IPS-15b (cell line): ENCODE measurements at regions not wholly inside any gene's neighbourhood (a gene's known extent, or its start where the extent isn't known, plus 50 kb on each side); places are given as distances from the start of the nearest gene placed in this dataset.
"Not testable (repeated sequence)": the region's sequence is repeated elsewhere in the genome, so short reads cannot be mapped to it uniquely, and the experiment has no call there.

ENCODE experiments used
- H3K27me3 ChIP-seq: one replicate; pipeline ENCODE4 v1.6.1; 2013; ENCODE audit warnings: low read length; ENCODE audit not compliant: control insufficient read depth, insufficient read depth
- H3K36me3 ChIP-seq: one replicate; pipeline ENCODE4 v1.6.1; 2013; ENCODE audit warnings: low read length; ENCODE audit not compliant: control insufficient read depth, insufficient read depth
- H3K4me1 ChIP-seq: one replicate; pipeline ENCODE4 v1.6.1; 2013; ENCODE audit warnings: mild to moderate bottlenecking, low read length; ENCODE audit not compliant: control insufficient read depth, insufficient read depth
- H3K4me3 ChIP-seq: one replicate; pipeline ENCODE4 v1.5.1; 2013; ENCODE audit warnings: low read depth, low read length
- H3K9ac ChIP-seq: one replicate; pipeline ENCODE4 v1.6.1; 2013; ENCODE audit warnings: low read depth, mild to moderate bottlenecking, low read length
- H3K9me3 ChIP-seq: one replicate; pipeline ENCODE4 v1.6.1; 2013; ENCODE audit warnings: mild to moderate bottlenecking, low read length; ENCODE audit not compliant: control insufficient read depth, insufficient read depth

- Histone ChIP-seq H3K9ac (no peak overlapping the region), H3K4me1 (no peaks in the 10 kb centered on the region), H3K4me3 (no peak overlapping the region), H3K9me3 (no peaks in the 10 kb centered on the region), H3K36me3 (no peaks in the 10 kb centered on the region), H3K27me3 (no peaks in the 10 kb centered on the region)
These were observed 344.6 kb downstream of the TYW1 start for GRCh38 chr7:67341153-67341768.

GRCh38 chr7:67343114-67343513, 346.5 kb downstream of the TYW1 start:
- H3K36me3 ChIP-seq: no peaks in the 10 kb centered on the region
- no peak overlapping the region for H3K4me3 ChIP-seq
- H3K27me3 ChIP-seq: no peaks in the 10 kb centered on the region
- no peaks in the 10 kb centered on the region for H3K9me3 ChIP-seq
- H3K9ac ChIP-seq: no peak overlapping the region
- H3K4me1 ChIP-seq: no peaks in the 10 kb centered on the region

- H3K27me3 ChIP-seq: no peaks in the 10 kb centered on the region
- no peaks in the 10 kb centered on the region for H3K9me3 ChIP-seq
- H3K36me3 ChIP-seq: no peaks in the 10 kb centered on the region
- no peaks in the 10 kb centered on the region for H3K4me1 ChIP-seq
- no peak overlapping the region for H3K4me3 ChIP-seq
- no peak overlapping the region for H3K9ac ChIP-seq
These were observed 346.9 kb downstream of the TYW1 start for GRCh38 chr7:67343572-67343971.

GRCh38 chr7:67344481-67345193, 348.0 kb downstream of the TYW1 start:
- H3K27me3 ChIP-seq: no peaks in the 10 kb centered on the region
- H3K9ac ChIP-seq: no peak overlapping the region
- H3K36me3 ChIP-seq: no peaks in the 10 kb centered on the region
- H3K4me3 ChIP-seq: no peak overlapping the region
- H3K9me3 ChIP-seq: no peaks in the 10 kb centered on the region
- H3K4me1 ChIP-seq: no peaks in the 10 kb centered on the region

- H3K36me3 ChIP-seq: no peaks in the 10 kb centered on the region
- no peaks in the 10 kb centered on the region for H3K27me3 ChIP-seq
- H3K9ac ChIP-seq: no peak overlapping the region
- no peaks in the 10 kb centered on the region for H3K9me3 ChIP-seq
- no peaks in the 10 kb centered on the region for H3K4me1 ChIP-seq
- H3K4me3 ChIP-seq: no peak overlapping the region
These were observed 349.5 kb downstream of the TYW1 start for GRCh38 chr7:67346126-67346525.

- Histone ChIP-seq H3K9ac (no peak overlapping the region), H3K4me1 (no peaks in the 10 kb centered on the region), H3K4me3 (no peak overlapping the region), H3K36me3 (no peaks in the 10 kb centered on the region), H3K27me3 (no peaks in the 10 kb centered on the region), H3K9me3 (no peaks in the 10 kb centered on the region)
These were observed 350.2 kb downstream of the TYW1 start for GRCh38 chr7:67346876-67347275.

- Histone ChIP-seq H3K36me3 (no peaks in the 10 kb centered on the region), H3K4me1 (no peaks in the 10 kb centered on the region), H3K9me3 (no peaks in the 10 kb centered on the region), H3K27me3 (no peaks in the 10 kb centered on the region), H3K9ac (no peak overlapping the region), H3K4me3 (no peak overlapping the region)
These were observed 351.5 kb downstream of the TYW1 start for GRCh38 chr7:67348171-67348570.

GRCh38 chr7:67357653-67358052, 361.0 kb downstream of the TYW1 start:
- H3K4me1 ChIP-seq, H3K36me3 ChIP-seq, H3K9ac ChIP-seq, H3K9me3 ChIP-seq, H3K4me3 ChIP-seq, H3K27me3 ChIP-seq: not testable (repeated sequence)

GRCh38 chr7:67358316-67358715, 361.7 kb downstream of the TYW1 start:
- not testable (repeated sequence) for H3K27me3 ChIP-seq, H3K4me1 ChIP-seq, H3K9ac ChIP-seq, H3K36me3 ChIP-seq, H3K9me3 ChIP-seq, H3K4me3 ChIP-seq

GRCh38 chr7:67358738-67359137, 362.1 kb downstream of the TYW1 start:
- H3K9ac ChIP-seq, H3K9me3 ChIP-seq, H3K4me1 ChIP-seq, H3K27me3 ChIP-seq, H3K4me3 ChIP-seq, H3K36me3 ChIP-seq: not testable (repeated sequence)

GRCh38 chr7:67359900-67360299, 363.3 kb downstream of the TYW1 start:
- H3K36me3 ChIP-seq: no peaks in the 10 kb centered on the region
- peaks cover 3% of the 10 kb centered on the region for H3K9me3 ChIP-seq
- no peaks in the 10 kb centered on the region for H3K27me3 ChIP-seq
- H3K4me1 ChIP-seq: no peaks in the 10 kb centered on the region
- no peak overlapping the region for H3K9ac ChIP-seq
- H3K4me3 ChIP-seq: no peak overlapping the region

GRCh38 chr7:67361150-67361549, 364.5 kb downstream of the TYW1 start:
- Histone ChIP-seq H3K4me1 (no peaks in the 10 kb centered on the region), H3K4me3 (no peak overlapping the region), H3K27me3 (no peaks in the 10 kb centered on the region), H3K36me3 (no peaks in the 10 kb centered on the region), H3K9ac (no peak overlapping the region), H3K9me3 (peaks cover 3% of the 10 kb centered on the region)
